ENCODE measurements at regions not wholly inside any gene's neighbourhood (a gene's known extent, or its start where the extent isn't known, plus 50 kb on each side); places are given as distances from the start of the nearest gene placed in this dataset.

GRCh38 chr2:14016289-14016955, 616.1 kb upstream of the LRATD1 start:
- TF ChIP-seq SCRT2 (tag by site-specific recombination; IDR thresholded peaks at IDR 0.05) (no peak), PRDM1 (tag by site-specific recombination; IDR thresholded peaks at IDR 0.05) (no peak), ZNF157 (tag by site-specific recombination; IDR thresholded peaks at IDR 0.05) (no peak), ZNF114 (tag by site-specific recombination; IDR thresholded peaks at IDR 0.05) (no peak), KLF1 (tag by site-specific recombination; IDR thresholded peaks at IDR 0.05) (no peak), OVOL3 (tag by site-specific recombination; IDR thresholded peaks at IDR 0.05) (no peak), GLIS2 (tag by site-specific recombination; IDR thresholded peaks at IDR 0.05) (no peak), ZNF558 (tag by site-specific recombination; IDR thresholded peaks at IDR 0.05) (no peak), ZNF274 (IDR thresholded peaks at IDR 0.05; ENCODE audit: low read length) (no peak), ZNF274 (tag by site-specific recombination; IDR thresholded peaks at IDR 0.05; ENCODE audit: borderline replicate concordance) (no peak), ZNF623 (tag by site-specific recombination; IDR thresholded peaks at IDR 0.05) (no peak), ZNF426 (tag by site-specific recombination; IDR thresholded peaks at IDR 0.05) (no peak), ZNF501 (tag by site-specific recombination; IDR thresholded peaks at IDR 0.05) (no peak), ZBTB11 (tag by site-specific recombination; conservative IDR thresholded peaks at IDR 0.05; ENCODE audit: low read depth) (no peak), KLF8 (tag by site-specific recombination; IDR thresholded peaks at IDR 0.05) (no peak), BCL11B (tag by site-specific recombination; IDR thresholded peaks at IDR 0.05; ENCODE audit: low read depth) (no peak), WT1 (tag by site-specific recombination; IDR thresholded peaks at IDR 0.05) (no peak), ZNF311 (tag by site-specific recombination; IDR thresholded peaks at IDR 0.05; ENCODE audit: borderline replicate concordance) (no peak)
- CTCF ChIA-PET, result no interaction called here

GRCh38 chr2:14018620-14019019, 613.9 kb upstream of the LRATD1 start:
- no peak overlapping the region for H3K4me3 ChIP-seq (ENCODE audit: low read depth, low read length)
- TF ChIP-seq ZNF266 (tag by site-specific recombination; IDR thresholded peaks at IDR 0.05; ENCODE audit: low read depth), result no peak
- TF ChIP-seq KLF8 (tag by site-specific recombination; IDR thresholded peaks at IDR 0.05), result no peak
- TF ChIP-seq GLIS2 (tag by site-specific recombination; IDR thresholded peaks at IDR 0.05), result no peak
- TF ChIP-seq MEIS1 (CRISPR knock-in tag; IDR thresholded peaks at IDR 0.05; ENCODE audit: borderline replicate concordance), result no peak
- TF ChIP-seq ZNF202 (tag by site-specific recombination; IDR thresholded peaks at IDR 0.05; ENCODE audit: borderline replicate concordance), result no peak
- TF ChIP-seq ZNF843 (tag by site-specific recombination; IDR thresholded peaks at IDR 0.05), result no peak
- TF ChIP-seq ZFP37 (tag by site-specific recombination; IDR thresholded peaks at IDR 0.05), result no peak
- no peak for TF ChIP-seq ZNF37A (tag by site-specific recombination; IDR thresholded peaks at IDR 0.05)
- TF ChIP-seq CTCF (tag by site-specific recombination; IDR thresholded peaks at IDR 0.05), result no peak
- no peaks in the 10 kb centered on the region for H3K9me3 ChIP-seq (ENCODE audit: control insufficient read depth, insufficient read depth, low read depth, low read length)
- CTCF ChIA-PET, result no interaction called here
- H3K27ac ChIP-seq (ENCODE audit: extremely low read depth, low read depth, low read length), result no peak overlapping the region
- POLR2A ChIA-PET, result no interaction called here
- no peaks in the 10 kb centered on the region for H3K4me1 ChIP-seq (ENCODE audit: control insufficient read depth, insufficient read depth, low read length)
- no peaks in the 10 kb centered on the region for H3K36me3 ChIP-seq (ENCODE audit: control insufficient read depth in 2 of 2, insufficient read depth in 1 of 2, low read length in 2 of 2)

More at GRCh38 chr2:14016289-14016955, 616.1 kb upstream of the LRATD1 start:
- Histone ChIP-seq H3K36me3 (ENCODE audit: control insufficient read depth in 2 of 2, insufficient read depth in 1 of 2, low read length in 2 of 2) (no peaks in the 10 kb centered on the region), H3K4me1 (ENCODE audit: control insufficient read depth, insufficient read depth, low read length) (no peaks in the 10 kb centered on the region), H3K4me3 (ENCODE audit: low read depth, low read length) (no peak overlapping the region), H3K27ac (ENCODE audit: extremely low read depth, low read depth, low read length) (no peak overlapping the region), H3K9me3 (ENCODE audit: control insufficient read depth, insufficient read depth, low read depth, low read length) (no peaks in the 10 kb centered on the region)
- POLR2A ChIA-PET, result no interaction called here
